DOHH2 (cell line): ENCODE measurements at regions not wholly inside any gene's neighbourhood (a gene's known extent, or its start where the extent isn't known, plus 50 kb on each side); places are given as distances from the start of the nearest gene placed in this dataset.

Source experiments
- H3F3A ChIP-seq: fragments of 200-600 bp; sonication (generic), shearing (Covaris generic); 2 replicates; pipeline ENCODE4 v1.6.0; 2016; ENCODE audit warnings: antibody characterized with exemption, mild to moderate bottlenecking; ENCODE audit not compliant: control insufficient read depth, insufficient read depth
- H3K27ac ChIP-seq: fragments of 200-600 bp; sonication (generic); 2 replicates; pipeline ENCODE4 v1.5.1; 2014; ENCODE audit warnings: low read depth, mild to moderate bottlenecking, low read length, moderate library complexity
- H3K27me3 ChIP-seq: fragments of 200-600 bp; sonication (generic); 2 replicates; pipeline ENCODE4 v1.6.1; 2014; ENCODE audit warnings: mild to moderate bottlenecking, low read length, mixed read lengths; ENCODE audit not compliant: control insufficient read depth
- H3K36me3 ChIP-seq: fragments of 200-600 bp; sonication (generic); 2 replicates; pipeline ENCODE4 v1.6.1; 2014; ENCODE audit warnings: mild to moderate bottlenecking, low read length, moderate library complexity, mixed read lengths; ENCODE audit not compliant: control insufficient read depth
- H3K4me1 ChIP-seq: fragments of 200-600 bp; sonication (generic); 2 replicates; pipeline ENCODE4 v1.6.1; 2014; ENCODE audit warnings: mild to moderate bottlenecking, low read length, mixed read lengths; ENCODE audit not compliant: control insufficient read depth
- H3K4me2 ChIP-seq: fragments of 200-600 bp; sonication (generic); 2 replicates; pipeline ENCODE4 v1.6.0; 2014; ENCODE audit warnings: mild to moderate bottlenecking, low read length, moderate library complexity
- H3K4me3 ChIP-seq: fragments of 200-600 bp; sonication (generic); 2 replicates; pipeline ENCODE4 v1.5.1; 2014; ENCODE audit warnings: mild to moderate bottlenecking, low read length, mixed read lengths
- H3K79me2 ChIP-seq: fragments of 200-600 bp; sonication (generic); 2 replicates; pipeline ENCODE4 v1.6.1; 2014; ENCODE audit warnings: mild to moderate bottlenecking, low read length, mixed read lengths; ENCODE audit not compliant: control insufficient read depth
- H3K9me2 ChIP-seq: fragments of 200-600 bp; sonication (generic); replicated peaks from 2 replicates; pipeline ENCODE4 v1.6.1; 2014; ENCODE audit warnings: mild to moderate bottlenecking, low read length, mixed read lengths; ENCODE audit not compliant: control insufficient read depth
- H3K9me3 ChIP-seq: fragments of 200-600 bp; sonication (generic); 2 replicates; pipeline ENCODE4 v1.6.1; 2014; ENCODE audit warnings: antibody characterized with exemption, low read length, mixed read lengths; ENCODE audit not compliant: control insufficient read depth, insufficient read depth
- H4K20me1 ChIP-seq: fragments of 200-600 bp; sonication (generic); 2 replicates; pipeline ENCODE4 v1.6.0; 2014; ENCODE audit warnings: low read depth, mild to moderate bottlenecking, antibody characterized with exemption, low read length, moderate library complexity; ENCODE audit not compliant: control insufficient read depth, insufficient read depth
- EZH2phosphoT487 ChIP-seq: fragments of 200-600 bp; sonication (generic); IDR thresholded peaks from 2 replicates; pipeline ENCODE4 v1.6.1; 2017; ENCODE audit warnings: borderline replicate concordance, mild to moderate bottlenecking, antibody characterized with exemption, low read length, moderate library complexity, mixed read lengths
- TF ChIP-seq, protein P1 (sequence below): fragments of 200-600 bp; sonication (generic); IDR thresholded peaks from one replicate; pipeline ENCODE4 v1.5.1; 2014; ENCODE audit warnings: antibody characterized with exemption, mild to moderate bottlenecking, low read depth, low read length; ENCODE audit not compliant: poor library complexity, severe bottlenecking

DNA sequence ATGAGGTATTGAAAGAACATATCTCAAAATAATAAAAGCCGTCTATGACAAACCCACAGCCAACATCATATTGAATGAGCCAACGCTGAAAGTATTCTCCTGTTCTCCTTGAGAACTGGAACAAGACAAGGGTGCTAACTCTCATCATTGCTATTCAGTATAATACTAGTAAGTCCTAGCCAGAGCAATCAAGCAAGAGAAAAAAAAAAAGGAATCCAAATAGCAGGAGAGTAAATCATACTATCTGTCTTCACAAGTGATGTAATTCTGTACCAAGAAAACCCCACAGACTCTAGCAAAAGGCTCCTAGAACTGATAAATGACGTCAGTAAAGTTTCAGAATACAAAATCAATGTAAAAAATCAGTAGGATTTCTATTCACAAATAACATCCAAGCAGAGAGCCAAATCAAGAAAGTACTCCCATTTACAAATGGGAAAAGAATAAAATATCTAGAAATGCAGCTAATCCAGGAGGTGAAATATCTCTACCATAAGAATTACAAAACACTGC lies 1632.8 kb downstream of the NCAM2 start:
- TF ChIP-seq, protein P1, sequence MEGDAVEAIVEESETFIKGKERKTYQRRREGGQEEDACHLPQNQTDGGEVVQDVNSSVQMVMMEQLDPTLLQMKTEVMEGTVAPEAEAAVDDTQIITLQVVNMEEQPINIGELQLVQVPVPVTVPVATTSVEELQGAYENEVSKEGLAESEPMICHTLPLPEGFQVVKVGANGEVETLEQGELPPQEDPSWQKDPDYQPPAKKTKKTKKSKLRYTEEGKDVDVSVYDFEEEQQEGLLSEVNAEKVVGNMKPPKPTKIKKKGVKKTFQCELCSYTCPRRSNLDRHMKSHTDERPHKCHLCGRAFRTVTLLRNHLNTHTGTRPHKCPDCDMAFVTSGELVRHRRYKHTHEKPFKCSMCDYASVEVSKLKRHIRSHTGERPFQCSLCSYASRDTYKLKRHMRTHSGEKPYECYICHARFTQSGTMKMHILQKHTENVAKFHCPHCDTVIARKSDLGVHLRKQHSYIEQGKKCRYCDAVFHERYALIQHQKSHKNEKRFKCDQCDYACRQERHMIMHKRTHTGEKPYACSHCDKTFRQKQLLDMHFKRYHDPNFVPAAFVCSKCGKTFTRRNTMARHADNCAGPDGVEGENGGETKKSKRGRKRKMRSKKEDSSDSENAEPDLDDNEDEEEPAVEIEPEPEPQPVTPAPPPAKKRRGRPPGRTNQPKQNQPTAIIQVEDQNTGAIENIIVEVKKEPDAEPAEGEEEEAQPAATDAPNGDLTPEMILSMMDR, result no peak
- TF ChIP-seq EZH2phosphoT487, result no peak

DNA sequence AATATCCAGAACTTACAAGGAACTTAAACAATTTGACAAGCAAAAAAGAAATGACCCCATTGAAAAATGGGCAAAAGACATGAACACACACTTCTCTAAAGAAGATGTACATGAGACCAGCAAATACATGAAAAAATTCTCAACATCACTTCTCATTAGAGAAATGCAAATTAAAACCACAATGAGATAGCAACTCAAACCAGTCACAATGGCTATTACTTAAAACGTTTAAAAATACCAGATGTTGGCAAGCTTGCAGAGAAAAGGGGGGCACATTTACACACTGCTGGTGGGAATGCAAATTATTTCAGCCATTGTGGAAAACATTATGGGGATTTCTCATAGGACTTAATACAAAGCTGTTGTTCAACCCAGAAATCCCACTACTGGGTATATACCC lies 1634.0 kb downstream of the NCAM2 start:
- Histone ChIP-seq H3K27me3 (no peaks in the 10 kb centered on the region), H3K4me3 (no peak overlapping the region), H3K79me2 (no peaks in the 10 kb centered on the region), H3K4me2 (no peak overlapping the region), H3K9me2 (no peaks in the 10 kb centered on the region), H3K27ac (no peak overlapping the region), H3K9me3 (no peaks in the 10 kb centered on the region), H3F3A (no peaks in the 10 kb centered on the region), H3K36me3 (no peaks in the 10 kb centered on the region), H4K20me1 (no peaks in the 10 kb centered on the region), H3K4me1 (no peaks in the 10 kb centered on the region)
- no peak for TF ChIP-seq EZH2phosphoT487
- TF ChIP-seq, protein P1, result no peak

More for the DNA sequence above, 1632.8 kb downstream of the NCAM2 start:
- no peak overlapping the region for H3K4me3 ChIP-seq
- no peaks in the 10 kb centered on the region for H3K36me3 ChIP-seq
- no peaks in the 10 kb centered on the region for H3K27me3 ChIP-seq
- no peaks in the 10 kb centered on the region for H3K9me2 ChIP-seq
- no peaks in the 10 kb centered on the region for H3K9me3 ChIP-seq
- H4K20me1 ChIP-seq, result no peaks in the 10 kb centered on the region
- no peaks in the 10 kb centered on the region for H3K79me2 ChIP-seq
- no peaks in the 10 kb centered on the region for H3F3A ChIP-seq
- H3K27ac ChIP-seq, result no peak overlapping the region
- no peak overlapping the region for H3K4me2 ChIP-seq
- no peaks in the 10 kb centered on the region for H3K4me1 ChIP-seq

DNA sequence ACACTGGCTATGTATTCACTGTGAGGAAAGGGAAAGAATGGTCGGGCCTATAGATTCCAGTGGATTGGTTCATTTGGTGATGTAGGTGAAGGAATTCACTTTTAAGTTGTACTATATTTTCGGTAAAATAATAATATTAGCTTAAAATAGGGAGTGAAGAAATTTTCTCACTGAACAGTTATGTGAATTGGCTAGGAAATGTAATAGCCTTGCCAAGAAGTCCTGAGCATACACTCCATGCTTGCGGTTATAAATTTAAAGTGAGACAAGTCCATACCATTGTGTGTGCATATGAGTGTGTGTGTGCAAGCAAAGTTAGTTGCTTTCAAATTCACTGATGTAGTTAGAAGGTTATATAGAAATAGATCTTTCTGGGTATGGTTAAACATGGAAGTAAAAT lies 1651.0 kb downstream of the NCAM2 start:
- TF ChIP-seq EZH2phosphoT487, result no peak
- TF ChIP-seq, protein P1, result no peak
- Histone ChIP-seq H3F3A (no peaks in the 10 kb centered on the region), H3K9me3 (0 out of 2 replicates have a peak, but pooled peaks cover 2% of the 10 kb centered on the region), H3K9me2 (no peaks in the 10 kb centered on the region), H3K4me2 (no peak overlapping the region), H3K4me1 (no peaks in the 10 kb centered on the region), H4K20me1 (no peaks in the 10 kb centered on the region), H3K79me2 (no peaks in the 10 kb centered on the region), H3K27me3 (no peaks in the 10 kb centered on the region), H3K27ac (no peak overlapping the region), H3K4me3 (no peak overlapping the region), H3K36me3 (no peaks in the 10 kb centered on the region)
